ENCODE measurements at regions not wholly inside any gene's neighbourhood (a gene's known extent, or its start where the extent isn't known, plus 50 kb on each side); places are given as distances from the start of the nearest gene placed in this dataset.

DNA sequence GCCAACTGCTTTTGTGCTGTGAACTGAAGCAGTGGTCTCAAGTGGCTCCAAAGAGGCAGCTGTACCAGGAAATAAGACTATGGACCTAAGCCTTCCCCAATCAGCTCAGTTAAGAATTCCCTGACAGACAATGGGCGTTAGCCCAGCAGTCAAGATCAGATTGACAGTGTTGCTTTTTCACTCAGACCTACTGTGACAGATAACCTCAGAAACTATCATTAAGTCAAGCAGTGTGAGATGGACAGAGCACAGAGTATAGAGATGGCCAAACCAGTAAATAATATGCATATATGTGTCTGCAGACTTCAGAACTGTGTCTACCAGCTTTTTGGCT is 215.3 kb downstream of the ZFP36L2 start:
- TF ChIP-seq CTCF (conservative IDR thresholded peaks at IDR 0.05) (no peak), EZH2 (IDR thresholded peaks at IDR 0.05; ENCODE audit: low read depth) (no peak)

Data from PC-9 (cell line).